H1 (cell line): ENCODE measurements at regions not wholly inside any gene's neighbourhood (a gene's known extent, or its start where the extent isn't known, plus 50 kb on each side); places are given as distances from the start of the nearest gene placed in this dataset.
"Not testable (repeated sequence)": the region's sequence is repeated elsewhere in the genome, so short reads cannot be mapped to it uniquely, and the experiment has no call there.

Source experiments
- CTCF ChIA-PET: fragments of 300-600 bp; sonication (Branson Sonifier 250); formaldehyde crosslinking; loops from one replicate; lab custom pipeline; 2021; ENCODE audit not compliant: partially characterized antibody; lab: Charles Lee
- POLR2A ChIA-PET: fragments of 300-600 bp; sonication (Branson Sonifier 250); formaldehyde crosslinking; loops from one replicate; lab custom pipeline; 2021; ENCODE audit warnings: inconsistent platforms; ENCODE audit not compliant: partially characterized antibody; lab: Charles Lee
- DNase-seq, 2 experiments: peaks; one replicate each; pipeline versions ENCODE4 v3.0.0 to v3.0.0-alpha.2; 2010 to 2022; ENCODE audit warnings: low spot score in 2 of 2, low read depth in 1 of 2, mixed read lengths in 1 of 2
- FAIRE-seq: peaks from 2 replicates; lab custom pipeline; 2011; peaks lifted over from hg19 to GRCh38; lab: Jason Lieb, UNC
- H2AFZ ChIP-seq: 2 replicates; pipeline ENCODE4 v1.8.1; 2012; ENCODE audit warnings: low read length, inconsistent platforms
- H2AK5ac ChIP-seq: 2 replicates; pipeline ENCODE4 v1.6.1; 2013; ENCODE audit warnings: low read depth, low read length
- H2BK120ac ChIP-seq: replicated peaks from 2 replicates; pipeline ENCODE3; 2013; ENCODE audit warnings: low read depth, low read length, inconsistent platforms
- H2BK12ac ChIP-seq: 2 replicates; pipeline ENCODE4 v1.6.1; 2013; ENCODE audit warnings: low read depth, low read length
- H2BK15ac ChIP-seq: 2 replicates; pipeline ENCODE4 v1.6.1; 2013; ENCODE audit warnings: low read length
- H2BK20ac ChIP-seq: 2 replicates; pipeline ENCODE4 v1.6.1; 2013; ENCODE audit warnings: low read length
- H2BK5ac ChIP-seq: 2 replicates; pipeline ENCODE4 v1.6.1; 2013; ENCODE audit warnings: low read depth, low read length
- H3K14ac ChIP-seq: 2 replicates; pipeline ENCODE4 v1.6.1; 2013; ENCODE audit warnings: inconsistent platforms; ENCODE audit not compliant: insufficient read length
- H3K18ac ChIP-seq: 2 replicates; pipeline ENCODE4 v1.6.1; 2013; ENCODE audit warnings: low read length; ENCODE audit errors: extremely low read depth
- H3K23ac ChIP-seq: 2 replicates; pipeline ENCODE4 v1.6.1; 2013; ENCODE audit warnings: inconsistent platforms; ENCODE audit not compliant: insufficient read length
- H3K23me2 ChIP-seq: 2 replicates; pipeline ENCODE4 v1.6.1; 2013; ENCODE audit warnings: low read depth, low read length
- H3K27ac ChIP-seq: 2 replicates; pipeline ENCODE4 v1.6.1; 2011; ENCODE audit warnings: low read depth, low read length, inconsistent platforms
- H3K27me3 ChIP-seq, 4 experiments: replicated peaks in 1 of 4; 1 replicate in 1 of 4; 2 replicates in 3 of 4; pipeline versions ENCODE4 v1.6.1 to v1.8.1; 2011 to 2013; ENCODE audit warnings: low read length in 3 of 4, mild to moderate bottlenecking in 3 of 4, inconsistent platforms in 2 of 4, mixed read lengths in 2 of 4, moderate library complexity in 1 of 4; ENCODE audit not compliant: control insufficient read depth in 3 of 4, insufficient read depth in 3 of 4; ENCODE audit errors: extremely low read depth in 1 of 4
- H3K36me3 ChIP-seq, 4 experiments: 2 replicates each; pipeline versions ENCODE4 v1.6.1 to v1.8.1; 2011 to 2013; ENCODE audit warnings: mild to moderate bottlenecking in 4 of 4, low read length in 3 of 4, moderate library complexity in 2 of 4, control low read depth in 1 of 4, inconsistent platforms in 1 of 4; ENCODE audit not compliant: insufficient read depth in 4 of 4, control insufficient read depth in 2 of 4
- H3K4ac ChIP-seq: replicated peaks from 2 replicates; pipeline ENCODE3; 2013; ENCODE audit warnings: low read length, low read depth, mixed read lengths, inconsistent platforms; ENCODE audit not compliant: insufficient read length
- H3K4me1 ChIP-seq, 4 experiments: replicated peaks in 1 of 4; 1 replicate in 1 of 4; 2 replicates in 3 of 4; pipeline versions ENCODE4 v1.6.1 to v1.8.1; 2011 to 2013; ENCODE audit warnings: low read length in 3 of 4, inconsistent platforms in 2 of 4, mixed read lengths in 1 of 4; ENCODE audit not compliant: insufficient read depth in 4 of 4, control insufficient read depth in 3 of 4
- H3K4me2 ChIP-seq, 2 experiments: 2 replicates each; pipeline versions ENCODE4 v1.6.1 to v1.8.1; 2011 to 2013; ENCODE audit warnings: low read depth in 2 of 2, low read length in 2 of 2, control low read depth in 1 of 2, inconsistent platforms in 1 of 2, mild to moderate bottlenecking in 1 of 2; ENCODE audit not compliant: insufficient read depth in 1 of 2
- H3K4me3 ChIP-seq, 4 experiments: fragments of 200-600, 300-600 bp in 1 of 4; sonication (generic), shearing (Covaris generic), sonication (Bioruptor Twin) in 1 of 4; 2 replicates each; pipeline versions ENCODE4 v1.5.1 to v1.8.1; 2011 to 2016; ENCODE audit warnings: low read length in 4 of 4, low read depth in 3 of 4, control low read depth in 2 of 4, inconsistent platforms in 2 of 4, mild to moderate bottlenecking in 2 of 4, mixed read lengths in 1 of 4, moderate library complexity in 1 of 4; ENCODE audit not compliant: insufficient read depth in 2 of 4; ENCODE audit errors: extremely low read depth in 1 of 4
- H3K56ac ChIP-seq: replicated peaks from 2 replicates; pipeline ENCODE3; 2013; ENCODE audit warnings: low read depth, mild to moderate bottlenecking, mixed read lengths, low read length, inconsistent platforms; ENCODE audit not compliant: insufficient read length
- H3K79me1 ChIP-seq: 2 replicates; pipeline ENCODE4 v1.6.1; 2013; ENCODE audit warnings: low read depth, low read length, control low read depth
- H3K79me2 ChIP-seq, 2 experiments: 2 replicates each; pipeline versions ENCODE4 v1.6.1 to v1.8.1; 2012 to 2013; ENCODE audit warnings: low read length in 2 of 2, mild to moderate bottlenecking in 2 of 2, inconsistent platforms in 1 of 2; ENCODE audit not compliant: insufficient read depth in 2 of 2, control insufficient read depth in 1 of 2
- H3K9ac ChIP-seq, 4 experiments: replicated peaks in 1 of 4; 1 replicate in 1 of 4; 2 replicates in 3 of 4; pipeline versions ENCODE4 v1.6.1 to v1.8.1; 2011 to 2013; ENCODE audit warnings: low read depth in 3 of 4, low read length in 3 of 4, control low read depth in 2 of 4, mild to moderate bottlenecking in 2 of 4, moderate library complexity in 2 of 4, inconsistent platforms in 1 of 4; ENCODE audit errors: extremely low read depth in 1 of 4
- H3K9me3 ChIP-seq, 2 experiments: 2 replicates each; pipeline versions ENCODE4 v1.6.1 to v1.8.1; 2012 to 2013; ENCODE audit warnings: mild to moderate bottlenecking in 2 of 2, moderate library complexity in 2 of 2, control low read depth in 1 of 2, inconsistent platforms in 1 of 2, low read depth in 1 of 2, low read length in 1 of 2, mixed read lengths in 1 of 2; ENCODE audit not compliant: insufficient read depth in 2 of 2
- H4K20me1 ChIP-seq, 2 experiments: replicated peaks in 1 of 2; 2 replicates each; pipeline versions ENCODE3 to v1.8.1; 2011 to 2013; ENCODE audit warnings: inconsistent platforms in 2 of 2, low read length in 2 of 2, mild to moderate bottlenecking in 1 of 2; ENCODE audit not compliant: insufficient read depth in 2 of 2, control insufficient read depth in 1 of 2
- H4K5ac ChIP-seq: 2 replicates; pipeline ENCODE4 v1.6.1; 2013; ENCODE audit warnings: low read length, low read depth, mixed read lengths, inconsistent platforms; ENCODE audit not compliant: insufficient read length
- H4K8ac ChIP-seq: 2 replicates; pipeline ENCODE4 v1.8.0; 2013; ENCODE audit warnings: mild to moderate bottlenecking, moderate library complexity, low read length, inconsistent platforms; ENCODE audit not compliant: insufficient read depth; ENCODE audit errors: extremely low read depth
- H4K91ac ChIP-seq: replicated peaks from 2 replicates; pipeline ENCODE3; 2013; ENCODE audit warnings: low read length, mixed read lengths, inconsistent platforms; ENCODE audit not compliant: insufficient read length
- WGBS, 2 experiments: shearing (Covaris generic) in 1 of 2; methylation state at CpG; one replicate each; pipeline versions ENCODE4 v1.1.6 to v1.1.7; 2013 to 2015; ENCODE audit warnings: low lambda C conversion rate in 2 of 2, mixed read lengths in 2 of 2, inconsistent platforms in 1 of 2, low coverage in 1 of 2, missing lambda C conversion rate in 1 of 2; ENCODE audit not compliant: insufficient replicate concordance in 2 of 2, insufficient coverage in 1 of 2, insufficient read length in 1 of 2; ENCODE audit errors: extremely low coverage in 1 of 2, missing lambda C conversion rate in 1 of 2; 5-methylcytosine and 5-hydroxymethylcytosine counted together

DNA sequence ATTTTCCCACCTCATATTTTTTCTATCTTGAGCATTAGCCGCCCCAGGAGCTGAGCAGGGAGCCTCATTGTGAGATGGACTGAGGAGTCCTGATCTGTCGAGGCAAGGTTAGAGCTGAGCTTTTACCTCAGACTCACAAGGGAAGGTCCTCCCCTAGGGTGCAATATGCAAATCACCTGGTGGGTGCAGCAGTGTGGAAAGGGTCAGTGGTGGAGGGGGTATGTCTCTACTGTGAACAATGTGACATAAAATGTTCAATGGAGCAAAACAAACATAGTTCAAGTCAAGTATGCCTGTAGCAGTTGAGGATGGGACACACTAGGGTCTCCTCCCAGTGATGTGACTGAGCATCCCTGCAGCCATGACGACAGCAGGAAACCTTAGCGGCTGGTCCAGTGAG lies 219.2 kb downstream of the ANKRD36 start:
- H2BK5ac ChIP-seq, H2BK12ac ChIP-seq, CTCF ChIA-PET, H2AK5ac ChIP-seq, H3K27me3 ChIP-seq, FAIRE-seq, H4K5ac ChIP-seq, H3K56ac ChIP-seq, H3K23me2 ChIP-seq, H2BK120ac ChIP-seq, H4K91ac ChIP-seq, H3K79me1 ChIP-seq, H3K36me3 ChIP-seq, H4K8ac ChIP-seq, H2BK15ac ChIP-seq, H4K20me1 ChIP-seq, H3K4me3 ChIP-seq, H3K4ac ChIP-seq, H2AFZ ChIP-seq, H3K9ac ChIP-seq, H3K27ac ChIP-seq, DNase-seq, POLR2A ChIA-PET, H3K9me3 ChIP-seq, H3K79me2 ChIP-seq, H3K18ac ChIP-seq, H3K4me1 ChIP-seq, H3K14ac ChIP-seq, H3K4me2 ChIP-seq, H2BK20ac ChIP-seq, H3K23ac ChIP-seq: not testable (repeated sequence)
- no CpG with 5 or more reads among the region's 4 CpGs for WGBS, 2 experiments

DNA sequence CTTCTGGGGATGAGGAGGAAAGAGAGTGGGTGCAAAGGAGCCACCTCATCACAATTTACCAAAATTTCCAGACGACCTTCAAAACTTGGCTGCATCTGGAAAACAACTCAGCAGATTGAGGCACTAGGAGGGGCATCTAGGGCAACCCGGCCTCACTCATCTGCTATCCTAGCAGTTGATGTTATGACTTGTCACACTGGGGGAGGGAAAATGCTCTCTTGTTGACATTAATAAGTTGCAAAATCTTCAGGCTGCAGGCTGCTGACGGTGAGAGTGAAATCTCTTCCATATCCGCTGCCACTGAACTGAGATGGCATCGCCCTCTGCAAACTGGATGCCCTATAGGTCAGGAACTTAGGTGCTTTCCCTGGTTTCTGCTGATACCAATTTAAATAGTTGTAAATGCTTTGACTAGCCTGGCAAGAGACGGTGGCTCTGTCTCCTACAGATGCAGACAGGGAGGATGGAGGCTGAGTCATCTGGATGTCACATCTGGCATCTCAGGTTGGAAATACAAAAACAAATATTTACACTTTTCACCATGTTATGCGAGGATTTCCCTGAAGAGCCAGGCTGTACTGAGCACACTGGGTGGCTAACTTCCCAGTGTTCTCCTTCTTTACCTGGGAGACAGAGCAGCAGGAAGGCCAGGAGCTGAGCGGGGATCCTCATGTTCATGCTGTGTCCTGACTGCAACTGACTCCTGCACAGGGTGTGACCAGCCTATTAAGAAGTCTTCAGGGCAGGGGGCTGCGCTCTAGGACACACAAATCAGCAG lies 209.2 kb downstream of the ANKRD36 start:
- H3K18ac ChIP-seq, H3K4me1 ChIP-seq, H3K9ac ChIP-seq, H3K79me1 ChIP-seq, H2BK20ac ChIP-seq, H3K4me2 ChIP-seq, CTCF ChIA-PET, H3K9me3 ChIP-seq, DNase-seq, H3K4ac ChIP-seq, H2AFZ ChIP-seq, H3K56ac ChIP-seq, H3K36me3 ChIP-seq, FAIRE-seq, H2BK5ac ChIP-seq, H4K91ac ChIP-seq, H3K14ac ChIP-seq, H3K79me2 ChIP-seq, H2BK15ac ChIP-seq, H4K20me1 ChIP-seq, H4K5ac ChIP-seq, H4K8ac ChIP-seq, H3K4me3 ChIP-seq, H2BK12ac ChIP-seq, H3K27me3 ChIP-seq, H2AK5ac ChIP-seq, H3K23me2 ChIP-seq, POLR2A ChIA-PET, H2BK120ac ChIP-seq, H3K23ac ChIP-seq, H3K27ac ChIP-seq: not testable (repeated sequence)
- no CpG with 5 or more reads among the region's 9 CpGs for WGBS, 2 experiments
